Lung (tissue), 11 donors: ENCODE measurements at regions not wholly inside any gene's neighbourhood (a gene's known extent, or its start where the extent isn't known, plus 50 kb on each side); places are given as distances from the start of the nearest gene placed in this dataset.

ENCODE experiments used
- ATAC-seq: fragments of 200-7000 bp; cut with Tn5 transposase; one replicate; pipeline ENCODE4 v1.9.1; 2020; ENCODE audit warnings: moderate number of reproducible peaks; ENCODE audit not compliant: insufficient read depth, low FRiP score
- DNase-seq, 3 donors: peaks; one replicate each; pipeline ENCODE4 v3.0.0-alpha.2; 2013 to 2017
- H3K27ac ChIP-seq, 2 donors: one replicate each; pipeline ENCODE4 v1.5.1; 2013; ENCODE audit warnings: mild to moderate bottlenecking in 2 of 2, moderate library complexity in 2 of 2, control low read depth in 1 of 2, inconsistent platforms in 1 of 2, low read depth in 1 of 2, low read length in 1 of 2
- H3K27me3 ChIP-seq, 3 donors: one replicate each; pipeline ENCODE4 v1.5.1; 2013; ENCODE audit warnings: low read length in 2 of 3; ENCODE audit not compliant: control insufficient read depth in 3 of 3, insufficient read depth in 3 of 3
- H3K36me3 ChIP-seq, 4 donors: one replicate each; pipeline ENCODE4 v1.5.1; 2013; ENCODE audit warnings: low read length in 4 of 4, mild to moderate bottlenecking in 1 of 4, moderate library complexity in 1 of 4; ENCODE audit not compliant: control insufficient read depth in 4 of 4, insufficient read depth in 4 of 4
- H3K4me1 ChIP-seq, 5 donors: one replicate each; pipeline ENCODE4 v1.5.1; 2013; ENCODE audit warnings: low read length in 5 of 5, mild to moderate bottlenecking in 2 of 5, moderate library complexity in 1 of 5; ENCODE audit not compliant: control insufficient read depth in 5 of 5, insufficient read depth in 5 of 5
- H3K4me3 ChIP-seq: one replicate; pipeline ENCODE4 v1.5.1; 2013; ENCODE audit warnings: mild to moderate bottlenecking, control low read depth, moderate library complexity
- H3K9ac ChIP-seq, 2 donors: one replicate each; pipeline ENCODE4 v1.5.1; 2013; ENCODE audit warnings: low read length in 2 of 2, control low read depth in 1 of 2; ENCODE audit not compliant: insufficient read depth in 1 of 2
- H3K9me3 ChIP-seq, 4 donors: one replicate each; pipeline ENCODE4 v1.5.1; 2013; ENCODE audit warnings: low read length in 3 of 4, mild to moderate bottlenecking in 1 of 4, moderate library complexity in 1 of 4; ENCODE audit not compliant: control insufficient read depth in 4 of 4, insufficient read depth in 3 of 4
- WGBS, 2 donors: extraction: QIAGEN DNeasy Blood & Tissue Kit; methylation state at CpG; one replicate each; pipeline ENCODE4 v1.1.7; 2013; 5-methylcytosine and 5-hydroxymethylcytosine counted together
- TF ChIP-seq, protein P1 (sequence below): IDR thresholded peaks from 2 replicates; pipeline ENCODE4 v1.5.1; 2012; ENCODE audit warnings: mild to moderate bottlenecking; ENCODE audit errors: control extremely low read depth, extremely low read depth
- donor health status: control.
- donor health status: control.
- donor health status: Bipolar disorder and iron deficiency.
- donor health status: healthy.
- donor health status: DM: yes; HTN: yes; CAD: no.

DNA sequence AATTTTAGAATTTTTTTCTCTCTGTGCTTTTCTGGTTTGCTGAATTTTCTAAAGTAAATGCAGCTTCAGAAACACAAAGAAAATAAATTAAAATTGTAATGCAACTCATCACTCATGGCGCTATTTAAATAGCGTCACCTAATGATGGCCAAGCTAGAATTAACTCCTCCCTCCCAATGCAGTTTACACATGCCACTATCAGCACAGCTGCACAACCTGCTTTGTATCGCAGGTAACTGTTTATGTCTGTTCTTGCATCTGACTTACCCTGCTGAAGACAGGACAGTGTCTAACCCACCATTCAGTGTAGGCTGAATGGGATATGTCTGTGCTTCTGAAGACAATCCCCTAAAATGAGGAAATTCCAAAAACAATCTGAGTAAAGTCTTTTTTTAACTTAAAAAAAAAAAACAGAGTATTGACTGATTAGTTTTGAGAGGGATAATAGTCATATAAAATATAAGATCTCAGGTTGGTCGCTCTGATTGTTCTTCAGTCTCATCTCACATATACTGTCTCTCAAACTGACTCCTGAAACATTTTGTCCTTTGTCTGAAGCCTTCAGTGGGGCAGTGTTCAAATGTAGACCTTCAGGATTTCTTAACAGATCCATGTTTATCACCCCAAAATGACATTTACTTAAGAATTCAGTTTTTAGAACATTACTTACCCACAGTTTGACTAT lies 271.4 kb downstream of the ZEB2 start:
- TF ChIP-seq, protein P1, sequence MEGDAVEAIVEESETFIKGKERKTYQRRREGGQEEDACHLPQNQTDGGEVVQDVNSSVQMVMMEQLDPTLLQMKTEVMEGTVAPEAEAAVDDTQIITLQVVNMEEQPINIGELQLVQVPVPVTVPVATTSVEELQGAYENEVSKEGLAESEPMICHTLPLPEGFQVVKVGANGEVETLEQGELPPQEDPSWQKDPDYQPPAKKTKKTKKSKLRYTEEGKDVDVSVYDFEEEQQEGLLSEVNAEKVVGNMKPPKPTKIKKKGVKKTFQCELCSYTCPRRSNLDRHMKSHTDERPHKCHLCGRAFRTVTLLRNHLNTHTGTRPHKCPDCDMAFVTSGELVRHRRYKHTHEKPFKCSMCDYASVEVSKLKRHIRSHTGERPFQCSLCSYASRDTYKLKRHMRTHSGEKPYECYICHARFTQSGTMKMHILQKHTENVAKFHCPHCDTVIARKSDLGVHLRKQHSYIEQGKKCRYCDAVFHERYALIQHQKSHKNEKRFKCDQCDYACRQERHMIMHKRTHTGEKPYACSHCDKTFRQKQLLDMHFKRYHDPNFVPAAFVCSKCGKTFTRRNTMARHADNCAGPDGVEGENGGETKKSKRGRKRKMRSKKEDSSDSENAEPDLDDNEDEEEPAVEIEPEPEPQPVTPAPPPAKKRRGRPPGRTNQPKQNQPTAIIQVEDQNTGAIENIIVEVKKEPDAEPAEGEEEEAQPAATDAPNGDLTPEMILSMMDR = no peak
- Histone ChIP-seq H3K27ac (no peak overlapping the region), H3K9me3 (peaks cover 0 to 6% (median 0%) of the 10 kb centered on the region in 4 donors), H3K27me3 (no peaks in the 10 kb centered on the region), H3K36me3 (peaks cover 0 to 3% (median 2%) of the 10 kb centered on the region in 4 donors), H3K4me3 (no peak overlapping the region), H3K9ac (no peak overlapping the region), H3K4me1 (peaks cover 0 to 15% (median 0%) of the 10 kb centered on the region in 5 donors)
- ATAC-seq = no peak
- no peak for DNase-seq
- 96% methylated on average over 4 of the region's 4 CpGs for WGBS, 2 donors

DNA sequence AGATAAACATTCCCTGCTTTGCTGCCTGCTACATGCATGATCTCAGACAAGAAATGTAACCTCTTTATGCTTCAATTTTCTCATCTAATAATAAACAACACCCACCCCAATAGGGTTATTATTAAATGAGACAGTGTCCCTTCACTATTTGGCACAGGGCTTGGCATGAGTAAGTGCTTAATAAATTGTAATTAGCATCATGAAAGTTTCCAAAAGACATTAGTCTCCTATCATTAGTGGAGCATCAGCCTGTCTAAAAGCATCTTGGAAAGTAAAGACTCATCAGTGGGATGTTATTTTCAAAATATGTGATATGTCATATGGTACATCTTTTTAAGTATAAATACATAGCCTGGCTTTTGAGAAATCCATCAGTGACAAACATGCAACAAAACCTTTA lies 275.0 kb downstream of the ZEB2 start:
- H3K4me1 ChIP-seq = peaks cover 0 to 32% (median 0%) of the 10 kb centered on the region in 5 donors
- H3K27ac ChIP-seq = no peak overlapping the region
- peaks cover 0 to 2% (median 0%) of the 10 kb centered on the region in 4 donors for H3K36me3 ChIP-seq
- H3K9me3 ChIP-seq = no peaks in the 10 kb centered on the region
- H3K27me3 ChIP-seq = no peaks in the 10 kb centered on the region
- ATAC-seq = no peak
- no peak for DNase-seq
- H3K4me3 ChIP-seq = no peak overlapping the region
- H3K9ac ChIP-seq = no peak overlapping the region
- TF ChIP-seq, protein P1 = no peak

DNA sequence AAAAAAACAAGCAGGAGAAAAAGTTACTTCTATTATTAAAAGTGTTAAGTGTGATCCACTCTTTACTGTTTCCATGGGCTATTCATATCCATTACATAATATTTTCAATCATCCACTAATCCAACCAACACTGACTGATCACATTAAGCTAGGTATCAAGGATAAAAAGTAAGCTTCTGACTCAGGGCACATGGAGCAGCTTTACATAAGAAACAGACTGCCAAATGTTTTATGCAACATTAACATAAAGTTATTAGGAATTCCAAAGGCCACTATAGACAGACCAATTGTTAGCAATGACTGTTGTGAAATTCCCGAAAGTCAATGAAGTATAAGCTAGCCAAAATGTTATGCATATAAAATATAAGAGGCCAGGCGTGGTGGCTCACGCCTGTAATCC lies 277.6 kb downstream of the ZEB2 start:
- WGBS, 2 donors = 97 to 99% methylated on average over 3 of the region's 3 CpGs
- no peak for ATAC-seq
- no peak overlapping the region for H3K27ac ChIP-seq
- peaks cover 0 to 33% (median 3%) of the 10 kb centered on the region in 5 donors for H3K4me1 ChIP-seq
- DNase-seq = no peak
- no peaks in the 10 kb centered on the region for H3K36me3 ChIP-seq
- TF ChIP-seq, protein P1 = no peak
- H3K27me3 ChIP-seq = no peaks in the 10 kb centered on the region
- H3K4me3 ChIP-seq = no peak overlapping the region
- H3K9me3 ChIP-seq = peaks cover 0 to 2% (median 0%) of the 10 kb centered on the region in 4 donors
- no peak overlapping the region for H3K9ac ChIP-seq

DNA sequence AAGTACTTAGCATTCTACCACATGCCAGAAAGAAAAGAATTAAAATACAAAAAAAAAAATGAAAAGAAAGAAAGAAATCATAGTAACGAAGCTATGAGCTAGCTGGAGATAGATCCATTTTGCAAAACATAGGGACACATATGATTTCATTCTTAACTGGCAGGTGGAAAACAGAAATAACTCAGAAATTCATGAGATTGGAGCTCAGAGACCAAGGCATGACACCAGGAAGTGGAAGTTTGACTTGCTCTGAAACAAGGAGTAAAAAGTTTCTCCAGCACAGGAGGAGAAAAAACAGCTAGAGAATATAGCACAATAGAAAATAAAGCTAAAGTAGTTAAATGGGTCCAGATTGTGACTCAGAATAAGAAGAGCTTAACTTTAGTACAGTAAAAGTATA lies 278.1 kb downstream of the ZEB2 start:
- DNase-seq (no peak), ATAC-seq (no peak)
- Histone ChIP-seq H3K27me3 (no peaks in the 10 kb centered on the region), H3K36me3 (no peaks in the 10 kb centered on the region), H3K4me1 (peaks cover 0 to 36% (median 3%) of the 10 kb centered on the region in 5 donors), H3K9ac (no peak overlapping the region), H3K4me3 (no peak overlapping the region), H3K27ac (no peak overlapping the region), H3K9me3 (peaks cover 0 to 2% (median 0%) of the 10 kb centered on the region in 4 donors)
- 87% methylated on average over 1 of the region's 1 CpG for WGBS, 2 donors
- TF ChIP-seq, protein P1 = no peak
